T-helper 2 cell (primary cell): ENCODE measurements at regions not wholly inside any gene's neighbourhood (a gene's known extent, or its start where the extent isn't known, plus 50 kb on each side); places are given as distances from the start of the nearest gene placed in this dataset.
"Not testable (repeated sequence)": the region's sequence is repeated elsewhere in the genome, so short reads cannot be mapped to it uniquely, and the experiment has no call there.

Experiments
- DNase-seq, 5 experiments: peaks; one replicate each; pipeline versions ENCODE4 v3.0.0 to v3.0.0-alpha.2; 2012 to 2022

GRCh38 chr7:32680259-32681173, 185.2 kb downstream of the AVL9 start:
- DNase-seq: no peak

- DNase-seq: no peak
These were observed 183.9 kb downstream of the AVL9 start for GRCh38 chr7:32679192-32679591.

- no peak for DNase-seq
These were observed 182.3 kb downstream of the AVL9 start for GRCh38 chr7:32677593-32677992.

DNA sequence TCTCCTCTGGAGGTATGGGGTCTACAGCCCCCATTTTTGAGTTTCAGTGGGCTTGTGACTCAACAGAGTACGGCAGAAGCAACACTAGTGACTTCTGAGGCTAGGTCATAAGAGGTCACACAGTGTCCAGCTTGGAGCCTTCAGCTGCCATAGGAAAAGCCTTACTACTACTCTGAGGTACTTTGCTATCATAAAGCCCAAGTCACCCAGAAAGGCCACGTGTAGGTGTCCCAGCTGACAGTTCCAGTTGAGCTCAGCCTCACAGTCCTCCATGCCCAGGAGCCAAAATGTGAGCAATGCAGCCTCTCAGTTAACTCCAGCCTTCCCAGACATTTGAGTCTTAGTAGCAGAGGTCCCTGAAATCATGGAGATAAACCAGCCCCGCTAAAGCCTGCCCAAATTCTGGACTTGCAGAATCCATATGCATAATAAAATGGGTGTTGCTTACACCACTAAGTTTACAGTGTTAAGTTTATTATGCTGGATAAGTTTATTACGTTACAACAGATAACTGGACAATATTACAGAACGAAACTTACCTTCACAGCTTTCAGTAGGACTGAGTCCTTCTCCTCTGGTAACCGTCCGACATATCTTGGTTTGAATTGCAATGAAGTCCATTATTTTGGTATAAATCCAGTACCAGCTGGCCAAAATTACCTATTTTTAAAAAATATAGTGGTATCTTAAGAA, 181.1 kb downstream of the AVL9 start:
- no peak for DNase-seq

DNA sequence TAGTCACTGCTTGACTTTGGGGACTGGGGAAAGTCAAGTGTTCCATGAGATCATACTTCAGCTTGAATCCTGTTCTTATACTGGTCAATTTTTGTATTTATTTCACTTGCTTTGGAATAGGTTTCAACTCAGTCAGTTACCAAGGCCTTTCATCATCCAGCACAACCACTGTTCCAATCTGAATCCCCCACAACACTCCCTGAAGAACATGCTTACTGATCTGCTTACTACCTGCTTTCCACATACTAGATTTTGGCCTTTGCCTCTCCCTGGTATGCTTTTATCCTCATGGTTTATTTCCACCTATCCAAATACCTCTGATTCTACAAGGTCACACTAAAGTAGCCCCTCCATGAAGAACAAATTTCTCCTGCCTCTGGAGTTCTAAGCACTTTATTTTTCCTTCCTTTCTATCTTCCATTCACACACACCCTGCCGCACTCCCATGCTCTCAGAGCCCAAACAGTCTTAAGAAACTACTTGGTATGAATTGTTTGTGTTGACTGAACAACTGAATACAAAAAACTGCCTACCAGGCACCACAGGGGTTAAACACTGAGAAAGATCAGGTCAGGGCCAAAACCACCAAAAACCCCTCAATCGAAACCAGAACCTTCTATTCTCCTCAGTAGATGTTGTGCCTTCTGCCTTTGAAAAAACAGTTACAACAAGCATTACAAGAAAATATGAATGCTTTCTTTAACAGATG, 178.1 kb downstream of the AVL9 start:
- DNase-seq: no peak

DNA sequence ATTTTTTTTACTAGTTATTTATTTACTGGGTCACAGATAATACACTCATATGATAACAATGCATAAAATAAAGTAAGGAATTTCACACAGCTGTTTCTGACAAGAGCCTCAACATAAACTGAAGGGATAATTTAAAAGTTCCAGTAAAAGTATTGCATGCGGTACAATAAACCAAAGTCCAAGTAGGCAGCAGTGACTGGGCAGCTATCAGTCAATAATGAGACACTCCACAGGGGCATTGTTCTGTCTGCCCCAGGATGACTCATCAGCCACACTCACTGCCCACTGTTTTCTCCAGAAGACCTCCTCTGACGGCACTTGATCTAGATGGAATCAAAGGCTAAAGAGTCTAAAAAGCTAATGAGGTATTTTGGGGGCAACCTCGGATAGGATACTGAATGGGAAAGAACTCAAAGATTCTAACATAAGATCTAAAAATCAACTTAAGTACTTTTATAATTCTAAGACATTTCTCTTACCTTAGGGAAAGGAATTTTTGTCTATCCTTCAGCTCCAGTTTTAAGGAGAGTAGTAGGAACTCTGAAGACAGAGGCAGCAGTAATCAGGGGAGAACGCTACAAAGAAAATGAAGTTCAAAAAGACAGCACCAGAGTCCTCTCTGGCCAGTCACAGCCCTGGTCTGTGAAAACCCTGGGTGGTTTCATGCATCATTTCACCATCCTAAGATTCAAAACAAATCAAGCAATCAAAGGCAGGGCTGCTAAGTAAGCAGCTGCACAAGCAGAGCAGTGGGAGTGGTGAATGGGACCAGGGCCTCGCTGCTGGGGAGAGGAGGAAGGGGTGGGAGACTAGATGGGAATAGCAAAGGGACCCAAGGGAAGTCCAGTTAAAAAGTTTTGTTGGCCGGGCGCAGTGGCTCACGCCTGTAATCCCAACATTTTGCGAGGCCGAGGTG, 175.1 kb downstream of the AVL9 start:
- DNase-seq: no peak

DNA sequence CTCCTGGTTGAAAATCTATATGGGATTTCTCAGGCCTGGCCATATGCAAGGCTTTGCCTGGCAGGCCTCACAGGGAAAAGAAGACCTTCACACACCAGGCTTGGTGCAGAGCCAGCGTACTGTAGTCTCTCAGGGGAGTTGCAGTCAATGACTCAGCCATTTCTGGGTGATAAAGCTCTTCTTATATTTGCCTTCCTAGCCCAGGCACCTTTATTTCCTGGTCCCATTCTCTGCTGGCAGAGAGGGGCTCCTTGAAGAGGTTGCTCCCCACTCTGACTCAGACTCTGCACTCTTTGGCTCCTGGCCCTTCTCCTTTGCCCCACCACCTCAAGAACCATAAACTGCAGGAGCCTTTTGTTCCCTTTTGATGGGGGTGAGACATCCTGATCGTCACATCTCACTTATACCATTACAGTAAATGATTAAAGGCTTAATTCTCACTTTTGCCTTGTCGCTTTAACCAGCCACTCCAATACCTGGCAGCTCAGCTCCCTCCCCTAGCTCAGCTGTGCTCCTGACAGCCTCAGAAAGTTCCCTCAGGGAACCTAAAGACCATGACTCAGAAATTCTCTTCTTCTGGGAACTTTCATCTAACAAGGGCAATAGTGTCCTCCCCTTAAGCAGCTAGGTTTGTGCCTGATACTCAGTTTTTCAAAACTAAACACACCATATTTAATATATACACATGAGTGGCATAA, 174.0 kb downstream of the AVL9 start:
- not testable (repeated sequence) for DNase-seq

GRCh38 chr7:32668387-32669097, 173.3 kb downstream of the AVL9 start:
- DNase-seq: not testable (repeated sequence)

DNA sequence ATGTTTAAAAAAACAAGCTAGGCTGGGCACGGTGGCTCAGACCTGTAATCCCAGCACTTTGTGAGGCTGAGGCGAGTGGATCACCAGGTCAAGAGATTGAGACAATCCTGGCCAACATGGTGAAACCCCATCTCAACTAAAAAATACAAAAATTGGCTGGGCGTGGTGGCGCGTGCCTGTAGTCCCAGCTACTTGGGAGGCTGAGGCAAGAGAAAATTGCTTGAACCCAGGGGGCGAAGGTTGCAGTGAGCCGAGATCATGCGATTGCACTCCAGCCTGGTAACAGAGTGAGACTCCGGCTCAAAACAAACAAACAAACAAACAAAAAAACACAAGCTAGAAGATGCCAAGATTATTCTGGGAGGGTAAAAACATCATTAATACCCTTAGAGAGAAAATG, 172.3 kb downstream of the AVL9 start:
- not testable (repeated sequence) for DNase-seq

GRCh38 chr7:32663805-32664211, 168.5 kb downstream of the AVL9 start:
- not testable (repeated sequence) for DNase-seq

GRCh38 chr7:32662509-32662908, 167.2 kb downstream of the AVL9 start:
- not testable (repeated sequence) for DNase-seq

GRCh38 chr7:32661929-32662328, 166.6 kb downstream of the AVL9 start:
- no peak for DNase-seq

GRCh38 chr7:32661501-32661900, 166.2 kb downstream of the AVL9 start:
- DNase-seq: no peak

- DNase-seq: no peak
These were observed 165.6 kb downstream of the AVL9 start for GRCh38 chr7:32660936-32661335.

DNA sequence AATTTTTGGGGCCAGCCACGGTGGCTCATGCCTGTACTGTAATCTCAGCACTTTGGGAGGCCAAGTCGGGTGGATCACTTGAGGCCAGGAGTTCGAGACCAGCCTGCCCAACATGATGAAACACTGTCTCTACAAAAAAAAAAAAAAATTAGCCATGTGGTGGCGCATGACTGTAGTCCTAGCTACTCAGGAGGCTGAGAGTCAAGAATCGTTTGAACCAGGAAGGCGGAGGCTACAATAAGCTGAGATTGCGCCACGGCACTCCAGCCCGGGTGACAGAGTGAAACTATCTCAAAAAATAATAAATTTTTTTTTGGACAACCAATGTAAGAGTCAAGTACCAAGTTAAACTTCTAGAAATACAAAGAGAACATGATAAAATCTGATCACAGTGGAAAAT, 164.6 kb downstream of the AVL9 start:
- no peak for DNase-seq

DNA sequence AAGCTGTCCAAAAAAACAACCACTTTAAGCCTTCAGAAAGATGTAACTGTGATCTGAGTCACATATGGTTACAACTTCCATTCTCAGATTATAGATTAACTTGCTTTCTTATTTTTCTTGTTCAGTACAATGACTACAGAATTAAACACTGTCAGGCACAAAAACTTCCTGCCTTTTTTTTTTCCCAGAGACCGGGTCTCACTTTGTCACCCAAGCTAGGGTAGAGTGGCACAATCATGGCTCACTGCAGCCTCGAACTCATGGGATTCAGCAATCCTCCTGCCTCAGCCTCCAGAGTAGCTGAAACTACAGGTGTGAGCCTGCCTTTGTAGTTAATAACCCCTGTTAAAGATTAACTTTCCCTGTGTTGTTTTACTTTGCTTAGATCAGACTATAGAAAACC, 163.2 kb downstream of the AVL9 start:
- DNase-seq: no peak

DNA sequence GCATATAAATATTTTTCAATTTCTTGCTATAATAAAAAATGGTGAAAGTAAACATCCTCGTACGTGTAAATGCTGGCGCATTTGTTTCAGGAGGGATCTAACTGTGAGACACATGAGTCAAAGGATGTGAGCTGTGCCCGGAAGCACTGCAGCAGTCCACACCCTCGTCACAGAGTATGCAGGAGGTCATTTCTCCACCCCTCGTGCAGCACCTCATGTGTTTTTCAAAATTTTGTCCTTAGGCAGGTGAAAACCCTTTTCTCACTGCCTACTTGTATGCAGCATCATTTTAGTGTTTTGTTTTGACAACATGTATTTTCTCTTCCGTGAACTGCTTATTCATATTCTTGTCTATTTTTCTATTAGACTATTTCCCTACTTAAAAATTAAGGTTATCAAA, 162.7 kb downstream of the AVL9 start:
- peak in 1 of 5 experiments; percentile 6 for DNase-seq

- DNase-seq: not testable (repeated sequence)
These were observed 159.3 kb downstream of the AVL9 start for GRCh38 chr7:32654549-32654948.

- DNase-seq: not testable (repeated sequence)
These were observed 155.1 kb downstream of the AVL9 start for GRCh38 chr7:32650356-32650755.

GRCh38 chr7:32648408-32649156, 153.3 kb downstream of the AVL9 start:
- no peak for DNase-seq
